ENCODE measurements at regions not wholly inside any gene's neighbourhood (a gene's known extent, or its start where the extent isn't known, plus 50 kb on each side); places are given as distances from the start of the nearest gene placed in this dataset.

- no peak for DNase-seq
Observed at GRCh38 chr13:55298201-55298600, 1842.5 kb upstream of the PRR20A start.

GRCh38 chr13:55302568-55302967, 1838.2 kb upstream of the PRR20A start:
- no peak for DNase-seq

- no peak for DNase-seq
Observed at GRCh38 chr13:55307909-55308308, 1832.8 kb upstream of the PRR20A start.

- DNase-seq: no peak
Observed at GRCh38 chr13:55341891-55342290, 1798.8 kb upstream of the PRR20A start.

- no peak for DNase-seq
Observed at GRCh38 chr13:55345224-55345623, 1795.5 kb upstream of the PRR20A start.

GRCh38 chr13:55347528-55347927, 1793.2 kb upstream of the PRR20A start:
- no peak for DNase-seq

GRCh38 chr13:55359067-55359466, 1781.7 kb upstream of the PRR20A start:
- DNase-seq: no peak

- DNase-seq: no peak
Observed at GRCh38 chr13:55361141-55361540, 1779.6 kb upstream of the PRR20A start.

- no peak for DNase-seq
Observed at GRCh38 chr13:55366676-55367075, 1774.0 kb upstream of the PRR20A start.

- DNase-seq: no peak
Observed at GRCh38 chr13:55394470-55394869, 1746.2 kb upstream of the PRR20A start.

GRCh38 chr13:55402870-55403269, 1737.8 kb upstream of the PRR20A start:
- no peak for DNase-seq

- no peak for DNase-seq
Observed at GRCh38 chr13:55403887-55404487, 1736.7 kb upstream of the PRR20A start.

- no peak for DNase-seq
Observed at GRCh38 chr13:55410398-55411330, 1730.1 kb upstream of the PRR20A start.

GRCh38 chr13:55418095-55418494, 1722.6 kb upstream of the PRR20A start:
- DNase-seq: no peak

GRCh38 chr13:55432814-55433213, 1707.9 kb upstream of the PRR20A start:
- no peak for DNase-seq

GRCh38 chr13:55437162-55437561, 1703.6 kb upstream of the PRR20A start:
- DNase-seq: no peak

GRCh38 chr13:55439450-55439849, 1701.3 kb upstream of the PRR20A start:
- DNase-seq: no peak

- no peak for DNase-seq
Observed at GRCh38 chr13:55440465-55441085, 1700.1 kb upstream of the PRR20A start.

- no peak for DNase-seq
Observed at GRCh38 chr13:55464222-55464621, 1676.5 kb upstream of the PRR20A start.

- no peak for DNase-seq
Observed at GRCh38 chr13:55467476-55467875, 1673.2 kb upstream of the PRR20A start.

GRCh38 chr13:55483626-55484158, 1657.0 kb upstream of the PRR20A start:
- DNase-seq: no peak

- no peak for DNase-seq
Observed at GRCh38 chr13:55493297-55493696, 1647.4 kb upstream of the PRR20A start.

- no peak for DNase-seq
Observed at GRCh38 chr13:55497486-55497885, 1643.2 kb upstream of the PRR20A start.

GRCh38 chr13:55500694-55501093, 1640.0 kb upstream of the PRR20A start:
- no peak for DNase-seq

Measured in activated gamma-delta T cell (primary cell).